ENCODE measurements at regions not wholly inside any gene's neighbourhood (a gene's known extent, or its start where the extent isn't known, plus 50 kb on each side); places are given as distances from the start of the nearest gene placed in this dataset.

- no peak for DNase-seq
These were observed 300.7 kb downstream of the MSX2 start for GRCh38 chr5:175025077-175025476.

GRCh38 chr5:175021841-175022625 lies 297.7 kb downstream of the MSX2 start:
- no peak for DNase-seq

DNA sequence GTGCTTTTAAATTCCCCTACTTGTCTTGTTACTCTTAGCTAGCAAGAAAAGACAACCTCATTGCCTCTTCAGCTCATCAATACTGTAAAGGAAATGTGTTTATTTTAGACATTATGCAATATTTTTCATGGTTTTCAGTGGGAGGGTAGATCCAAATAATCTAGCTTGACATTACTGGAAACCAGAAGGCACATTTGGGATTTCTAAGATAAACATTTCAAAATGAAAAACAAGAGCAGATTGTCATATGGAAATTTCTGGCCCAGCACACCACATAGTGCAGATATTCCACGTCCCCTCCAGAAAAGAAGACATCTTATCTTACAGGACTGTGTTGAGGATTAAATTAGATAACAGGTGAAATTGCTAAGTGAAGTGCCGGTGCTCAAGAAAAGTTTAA lies 296.9 kb downstream of the MSX2 start:
- no peak for DNase-seq

GRCh38 chr5:175015028-175015685 lies 290.8 kb downstream of the MSX2 start:
- no peak for DNase-seq

- no peak for DNase-seq
These were observed 288.9 kb downstream of the MSX2 start for GRCh38 chr5:175013251-175013650.

DNA sequence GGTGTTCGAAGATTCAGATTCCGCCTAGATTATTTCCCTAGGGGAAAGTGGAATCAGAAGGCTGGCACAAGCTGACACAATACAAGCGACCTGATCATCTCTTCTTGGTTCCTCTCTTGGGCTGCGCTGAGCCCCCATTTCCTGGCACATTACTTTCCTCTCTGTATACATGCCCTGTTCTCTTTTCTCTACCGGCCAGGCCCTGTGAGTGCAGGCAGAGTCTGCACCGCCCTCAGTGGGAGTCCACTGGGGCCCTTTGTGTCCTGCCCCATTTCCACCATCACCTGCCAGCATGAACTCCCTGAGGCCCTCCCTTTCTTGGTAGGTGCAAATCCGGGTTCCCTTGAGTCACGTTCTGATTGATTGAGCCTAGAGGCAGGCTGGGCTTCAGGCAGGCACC lies 287.9 kb downstream of the MSX2 start:
- no peak for DNase-seq

GRCh38 chr5:175003531-175003930 lies 279.1 kb downstream of the MSX2 start:
- no peak for DNase-seq

DNA sequence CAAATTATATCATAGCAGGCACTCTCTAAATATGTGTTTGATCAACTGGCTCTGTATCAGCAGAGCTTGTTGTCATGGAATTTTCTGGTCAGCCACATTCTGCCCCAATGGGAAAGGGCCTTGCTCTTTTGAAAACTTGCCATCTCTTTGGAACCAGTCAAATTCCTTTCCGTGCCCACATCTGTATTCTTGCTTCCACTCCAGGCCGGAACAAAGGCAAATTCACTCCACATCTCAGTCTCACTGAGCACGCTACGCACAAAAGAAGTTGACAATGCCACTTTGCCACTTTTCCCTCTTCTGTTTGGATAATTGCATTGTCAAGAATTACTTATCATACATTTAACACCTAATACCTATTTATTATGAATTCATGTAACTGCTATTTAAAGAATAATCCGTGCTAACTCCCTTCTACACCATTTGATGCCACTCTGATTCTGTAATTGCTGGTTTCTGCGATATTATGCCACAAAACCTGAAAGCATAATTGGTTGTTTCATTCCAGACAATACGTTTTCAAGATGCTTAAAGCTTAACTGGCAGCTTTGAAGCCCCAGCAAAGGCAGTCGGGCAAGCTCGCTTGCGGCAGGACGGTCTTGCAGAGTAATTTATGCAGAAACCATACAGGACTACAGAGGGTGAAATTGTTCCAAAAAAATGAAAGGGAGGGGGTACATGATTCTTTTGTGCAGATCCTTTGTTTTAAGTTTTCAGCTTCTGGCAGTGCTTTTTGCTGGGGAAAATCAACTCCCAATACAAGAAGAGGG lies 277.7 kb downstream of the MSX2 start:
- DNase-seq: no peak

- no peak for DNase-seq
These were observed 276.9 kb downstream of the MSX2 start for GRCh38 chr5:175001311-175001710.

GRCh38 chr5:174999581-174999980 lies 275.2 kb downstream of the MSX2 start:
- no peak for DNase-seq

- DNase-seq: no peak
These were observed 273.8 kb downstream of the MSX2 start for GRCh38 chr5:174998131-174998730.

DNA sequence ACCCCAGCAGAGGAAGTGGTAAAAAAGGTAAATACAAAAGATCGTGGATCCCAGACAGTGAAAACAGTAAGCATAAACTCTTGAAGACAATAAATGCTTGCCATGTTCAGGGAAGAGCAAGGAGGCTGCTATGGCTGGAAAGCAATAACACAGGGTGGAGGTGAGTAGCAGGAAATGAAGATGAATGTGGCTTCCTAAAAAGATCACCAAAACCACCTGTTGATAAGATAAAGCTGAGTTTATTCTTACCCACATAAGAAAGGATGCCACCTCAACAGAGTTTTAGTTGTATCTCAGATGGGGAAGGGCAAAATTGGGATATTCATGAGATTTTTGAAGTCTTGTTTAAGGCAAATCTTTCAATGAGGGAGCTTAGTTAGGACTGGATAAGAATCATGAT lies 273.3 kb downstream of the MSX2 start:
- DNase-seq: no peak

DNA sequence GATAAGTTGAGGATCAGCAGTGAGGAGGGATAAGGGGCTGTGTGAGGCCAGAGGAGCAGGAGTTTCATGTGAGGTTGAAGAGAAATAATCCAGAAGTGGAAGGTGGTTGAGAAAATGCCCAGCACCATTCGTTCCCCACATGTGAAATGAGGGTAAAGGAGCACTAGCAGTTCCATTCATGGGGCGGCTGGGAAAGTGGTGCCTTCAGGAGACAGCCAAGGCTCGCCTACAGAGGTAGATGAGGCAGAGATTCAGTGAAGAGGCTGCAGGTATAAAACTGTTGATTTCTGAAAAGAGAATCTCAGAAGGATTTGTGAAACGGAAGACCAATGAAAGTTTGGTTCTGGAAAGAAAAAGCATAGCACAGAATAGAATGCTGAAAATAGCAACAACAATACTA lies 272.6 kb downstream of the MSX2 start:
- no peak for DNase-seq

GRCh38 chr5:174995827-174996226 lies 271.4 kb downstream of the MSX2 start:
- no peak for DNase-seq

GRCh38 chr5:174991847-174992246 lies 267.5 kb downstream of the MSX2 start:
- no peak for DNase-seq

DNA sequence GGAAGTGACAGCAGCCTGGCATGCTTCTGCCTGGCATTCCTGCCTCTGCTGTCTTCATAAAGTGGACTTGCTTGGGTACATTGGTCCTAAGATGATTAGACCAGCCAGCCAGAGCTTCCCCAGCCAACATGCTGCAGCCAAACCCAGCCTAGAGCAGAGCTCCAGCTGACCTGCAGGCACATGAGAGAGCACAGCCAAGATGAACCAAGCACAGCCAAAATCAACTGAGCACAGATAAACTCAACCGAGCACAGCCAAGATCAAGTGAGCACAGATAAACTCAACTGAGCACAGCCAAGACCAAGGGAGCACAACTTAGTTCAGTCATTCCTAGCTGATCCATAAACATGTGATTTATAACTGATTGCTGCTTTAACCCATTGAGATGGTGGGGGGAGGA lies 266.5 kb downstream of the MSX2 start:
- no peak for DNase-seq

GRCh38 chr5:174987443-174988012 lies 263.1 kb downstream of the MSX2 start:
- no peak for DNase-seq

DNA sequence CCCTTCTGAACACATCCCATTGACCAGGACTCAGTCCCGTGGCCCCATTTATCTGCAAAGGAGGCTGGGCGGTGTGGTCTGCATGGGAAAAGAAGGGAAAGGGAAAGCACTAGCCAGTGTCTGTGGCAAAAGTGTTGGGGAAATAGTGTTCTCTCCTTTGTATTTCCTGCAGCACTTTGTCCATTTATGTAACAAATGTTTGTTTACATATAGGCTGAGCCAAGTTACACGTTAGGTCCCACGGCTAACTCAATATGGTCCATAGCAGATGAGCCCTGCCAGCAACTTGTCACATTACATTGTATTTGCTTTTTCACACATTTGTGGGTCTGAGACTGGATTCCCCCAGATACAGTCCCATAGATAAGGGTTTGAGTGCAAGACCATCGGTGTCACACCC lies 260.5 kb downstream of the MSX2 start:
- DNase-seq: no peak

GRCh38 chr5:174982485-174982884 lies 258.1 kb downstream of the MSX2 start:
- DNase-seq: no peak

DNA sequence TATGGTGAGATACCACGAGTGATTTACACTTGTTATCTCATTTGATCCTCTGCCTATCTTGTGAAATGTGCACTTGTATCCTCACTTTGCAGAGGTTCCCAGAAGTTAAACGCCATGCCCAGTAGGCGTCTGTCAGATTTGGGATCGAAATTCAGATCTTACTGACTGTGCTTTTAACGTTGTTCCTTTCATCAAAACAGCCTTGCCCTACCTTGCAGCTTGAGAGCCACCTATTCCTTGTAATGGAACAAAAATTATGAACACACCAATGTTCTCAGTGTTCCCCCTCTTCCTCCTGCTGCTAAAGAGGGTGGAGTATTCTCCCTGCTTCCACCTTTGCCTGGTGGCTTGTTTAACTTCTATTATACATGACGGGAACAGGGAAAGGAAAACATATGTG lies 257.0 kb downstream of the MSX2 start:
- no peak for DNase-seq

- no peak for DNase-seq
These were observed 256.6 kb downstream of the MSX2 start for GRCh38 chr5:174980952-174981351.

- DNase-seq: no peak
These were observed 247.9 kb downstream of the MSX2 start for GRCh38 chr5:174972291-174972690.

- DNase-seq: no peak
These were observed 246.8 kb downstream of the MSX2 start for GRCh38 chr5:174971210-174971609.
